ENCODE measurements at regions not wholly inside any gene's neighbourhood (a gene's known extent, or its start where the extent isn't known, plus 50 kb on each side); places are given as distances from the start of the nearest gene placed in this dataset.
"Not testable (repeated sequence)": the region's sequence is repeated elsewhere in the genome, so short reads cannot be mapped to it uniquely, and the experiment has no call there.

GRCh38 chr2:124967325-124967724 lies 942.2 kb downstream of the CNTNAP5 start:
- no peak for DNase-seq (ENCODE audit: low read depth in 2 of 2)

- no peak for DNase-seq (ENCODE audit: low read depth in 2 of 2)
Observed at GRCh38 chr2:124970030-124970429, 944.9 kb downstream of the CNTNAP5 start.

DNA sequence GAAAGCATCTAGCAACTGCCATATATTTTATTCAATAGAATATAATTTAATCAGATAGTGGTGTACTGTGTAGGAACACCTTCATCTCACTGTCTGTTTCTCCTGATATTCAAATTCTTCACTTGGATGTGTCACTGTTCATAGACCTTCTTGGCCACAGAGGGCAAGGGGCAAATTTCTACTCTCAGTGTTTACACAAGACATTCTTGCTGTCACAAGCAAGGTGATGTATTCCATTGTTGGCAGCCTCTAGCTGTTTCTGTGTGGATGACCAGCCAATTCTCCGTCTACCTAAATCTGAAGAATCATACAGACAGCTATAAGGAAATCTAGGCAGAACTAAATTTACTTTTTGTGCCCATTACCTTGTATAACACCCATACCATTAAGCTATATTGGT lies 948.3 kb downstream of the CNTNAP5 start:
- DNase-seq (ENCODE audit: low read depth in 2 of 2): no peak

- DNase-seq (ENCODE audit: low read depth in 2 of 2): no peak
Observed at GRCh38 chr2:124975224-124975623, 950.1 kb downstream of the CNTNAP5 start.

GRCh38 chr2:124975648-124976047 lies 950.6 kb downstream of the CNTNAP5 start:
- no peak for DNase-seq (ENCODE audit: low read depth in 2 of 2)

DNA sequence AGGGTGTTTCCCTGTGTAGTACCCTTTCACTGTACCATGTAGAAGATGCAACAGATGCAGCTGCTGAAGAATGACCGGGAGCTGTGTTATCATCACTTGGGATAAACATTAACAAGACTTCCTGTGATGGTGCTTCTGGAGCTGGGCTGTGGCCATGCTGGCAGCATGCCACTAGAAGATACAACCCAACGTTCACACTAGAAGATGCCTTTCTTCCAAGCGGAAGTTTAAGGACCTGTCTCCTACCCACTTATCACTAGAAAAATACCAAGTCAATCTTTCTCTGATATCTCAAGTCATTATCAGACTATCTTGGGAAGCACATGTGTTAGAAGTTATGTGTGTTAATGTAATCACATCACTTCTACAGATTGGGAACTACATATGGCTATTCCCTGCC lies 953.5 kb downstream of the CNTNAP5 start:
- DNase-seq (ENCODE audit: low read depth in 2 of 2): no peak

GRCh38 chr2:124983595-124983994 lies 958.5 kb downstream of the CNTNAP5 start:
- no peak for DNase-seq (ENCODE audit: low read depth in 2 of 2)

GRCh38 chr2:124985270-124985669 lies 960.2 kb downstream of the CNTNAP5 start:
- DNase-seq (ENCODE audit: low read depth in 2 of 2): no peak

DNA sequence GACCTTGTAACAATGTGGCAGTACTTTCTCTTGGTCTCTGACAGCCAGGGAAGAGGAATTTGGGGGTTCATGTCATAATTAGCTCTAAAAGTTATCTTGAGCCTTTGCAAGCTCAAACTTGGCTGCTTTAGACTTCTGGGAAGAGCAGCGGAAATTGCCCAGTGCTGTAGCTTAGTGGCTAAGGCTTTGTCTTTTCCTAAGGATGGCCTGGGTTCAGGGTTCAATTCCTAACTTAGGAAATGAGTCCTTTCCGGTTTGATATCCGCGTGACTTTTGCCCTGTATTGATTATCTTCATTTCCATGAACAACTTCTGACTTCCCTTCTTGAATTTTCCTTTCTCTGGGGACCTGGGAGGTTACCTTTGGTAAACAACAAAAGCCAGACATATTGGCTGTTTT lies 961.0 kb downstream of the CNTNAP5 start:
- no peak for DNase-seq (ENCODE audit: low read depth in 2 of 2)

DNA sequence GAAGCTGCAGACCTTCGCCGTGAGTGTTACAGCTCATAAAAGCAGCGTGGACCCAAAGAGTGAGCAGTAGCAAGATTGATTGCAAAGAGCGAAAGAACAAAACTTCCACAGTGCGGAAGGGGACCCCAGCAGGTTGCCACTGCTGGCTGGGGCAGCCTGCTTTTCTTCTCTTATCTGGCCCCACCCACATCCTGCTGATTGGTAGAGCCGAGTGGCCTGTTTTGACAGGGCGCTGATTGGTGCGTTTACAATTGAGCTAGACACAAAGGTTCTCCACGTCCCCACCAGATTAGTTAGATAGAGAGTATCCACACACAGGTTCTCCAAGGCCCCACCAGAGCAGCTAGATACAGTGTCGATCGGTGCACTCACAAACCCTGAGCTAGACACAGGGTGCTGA lies 961.8 kb downstream of the CNTNAP5 start:
- DNase-seq (ENCODE audit: low read depth in 2 of 2): not testable (repeated sequence)

DNA sequence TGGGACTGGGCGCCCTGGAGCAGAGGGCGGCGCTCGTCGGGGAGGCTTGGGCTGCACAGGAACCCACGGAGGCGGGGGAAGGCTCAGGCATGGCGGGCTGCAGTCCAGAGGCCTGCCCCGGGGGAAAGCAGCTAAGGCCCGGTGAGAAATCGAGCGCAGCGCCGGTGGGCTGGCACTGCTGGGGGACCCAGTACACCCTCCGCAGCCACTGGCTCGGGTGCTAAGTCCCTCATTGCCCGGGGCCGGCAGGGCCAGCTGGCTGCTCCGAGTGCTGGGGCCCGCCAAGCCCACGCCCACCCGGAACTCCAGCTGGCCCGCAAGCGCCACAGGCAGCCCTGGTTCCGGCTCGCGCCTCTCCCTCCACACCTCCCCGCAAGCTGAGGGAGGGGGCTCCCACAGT lies 962.3 kb downstream of the CNTNAP5 start:
- not testable (repeated sequence) for DNase-seq (ENCODE audit: low read depth in 2 of 2)

GRCh38 chr2:124988111-124988510 lies 963.0 kb downstream of the CNTNAP5 start:
- DNase-seq (ENCODE audit: low read depth in 2 of 2): no peak

GRCh38 chr2:124988794-124989193 lies 963.7 kb downstream of the CNTNAP5 start:
- no peak for DNase-seq (ENCODE audit: low read depth in 2 of 2)

DNA sequence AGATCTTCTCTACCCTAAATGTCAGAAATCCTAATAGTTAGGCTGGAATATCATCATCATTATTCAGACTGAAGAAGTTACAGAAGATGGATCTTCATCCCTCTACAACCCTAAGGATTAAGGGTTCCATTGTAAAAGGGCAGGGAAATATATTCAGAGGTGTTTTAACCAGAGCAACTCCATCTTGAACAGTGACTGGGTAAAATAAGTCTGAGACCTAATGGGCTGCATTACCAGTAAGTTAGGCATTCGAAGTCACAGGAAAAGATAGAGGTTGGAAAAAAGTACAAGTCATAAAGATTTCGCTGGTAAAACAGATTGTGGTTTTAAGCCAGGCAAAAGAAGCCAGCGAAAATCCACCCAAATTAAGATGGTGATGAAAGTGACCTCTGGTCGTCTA lies 968.7 kb downstream of the CNTNAP5 start:
- no peak for DNase-seq (ENCODE audit: low read depth in 2 of 2)

DNA sequence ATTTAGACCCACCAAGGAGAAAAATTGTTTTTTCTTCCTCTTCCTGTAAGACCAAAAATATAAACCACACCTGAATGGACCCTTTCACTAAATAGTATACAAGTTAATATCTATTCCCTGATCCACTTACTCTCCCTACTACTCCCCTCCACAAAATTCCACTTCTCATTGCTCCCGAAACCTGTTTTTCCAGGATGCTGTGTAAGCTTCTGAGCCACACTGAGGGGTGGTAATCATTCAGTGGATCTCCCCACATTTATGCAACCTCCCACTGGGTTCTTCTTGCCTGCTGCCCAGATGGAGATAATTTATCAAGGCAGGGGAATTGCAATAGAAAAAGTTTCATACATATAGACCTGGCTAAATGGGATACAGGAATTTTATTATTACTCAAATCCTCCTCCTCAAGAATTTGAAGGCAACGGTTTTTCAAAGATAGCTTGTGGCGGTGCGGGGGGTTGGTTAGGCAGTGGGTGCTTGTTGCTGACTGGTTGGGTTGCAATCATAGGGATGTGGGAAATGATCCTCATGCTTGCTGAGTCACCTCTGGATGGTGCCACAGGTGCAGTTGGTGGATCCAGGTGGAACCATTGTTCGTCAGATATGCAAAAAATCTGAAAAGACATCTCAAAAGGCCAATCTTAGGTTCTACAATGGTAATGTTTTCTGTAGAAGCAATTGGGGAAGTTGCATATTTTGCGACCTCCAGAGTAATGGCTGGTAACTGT lies 970.3 kb downstream of the CNTNAP5 start:
- no peak for DNase-seq (ENCODE audit: low read depth in 2 of 2)

DNA sequence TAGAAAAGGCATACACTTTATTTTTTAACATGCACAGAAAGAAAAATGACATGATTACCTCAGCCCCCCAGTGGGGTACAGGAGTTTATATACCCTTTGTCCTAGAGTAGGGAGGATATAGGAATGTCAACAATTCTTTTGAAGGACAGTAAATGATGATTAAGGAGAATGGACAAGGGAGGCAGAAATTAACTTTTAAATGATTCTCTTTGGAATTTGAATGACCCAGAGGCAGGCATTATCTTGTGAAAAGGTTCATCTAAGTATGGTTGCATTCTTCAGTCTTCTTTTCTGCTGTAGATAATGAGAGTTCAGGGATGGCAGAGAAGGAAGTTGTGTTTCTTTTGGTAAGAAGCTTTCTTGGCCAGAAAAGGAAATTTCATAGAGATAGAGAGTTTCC lies 971.3 kb downstream of the CNTNAP5 start:
- DNase-seq (ENCODE audit: low read depth in 2 of 2): no peak

DNA sequence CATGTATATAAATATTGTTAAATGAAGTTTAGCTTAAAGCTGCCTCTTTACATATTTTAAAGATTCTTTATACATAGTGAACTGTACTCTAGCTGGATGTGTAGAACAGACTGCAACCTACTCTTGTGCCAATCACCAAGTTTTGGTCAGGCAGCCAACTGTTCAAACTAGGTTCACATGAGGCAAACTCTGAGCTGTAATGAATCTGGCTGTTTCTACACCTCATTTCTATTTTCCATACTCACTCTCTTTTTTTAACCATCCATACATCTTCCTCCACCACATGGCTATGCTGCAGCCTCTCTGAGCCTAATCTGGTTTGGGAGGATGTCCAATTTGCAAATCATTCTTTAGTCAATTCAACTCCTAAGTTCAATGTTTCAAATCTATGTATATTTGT lies 974.8 kb downstream of the CNTNAP5 start:
- DNase-seq (ENCODE audit: low read depth in 2 of 2): no peak

DNA sequence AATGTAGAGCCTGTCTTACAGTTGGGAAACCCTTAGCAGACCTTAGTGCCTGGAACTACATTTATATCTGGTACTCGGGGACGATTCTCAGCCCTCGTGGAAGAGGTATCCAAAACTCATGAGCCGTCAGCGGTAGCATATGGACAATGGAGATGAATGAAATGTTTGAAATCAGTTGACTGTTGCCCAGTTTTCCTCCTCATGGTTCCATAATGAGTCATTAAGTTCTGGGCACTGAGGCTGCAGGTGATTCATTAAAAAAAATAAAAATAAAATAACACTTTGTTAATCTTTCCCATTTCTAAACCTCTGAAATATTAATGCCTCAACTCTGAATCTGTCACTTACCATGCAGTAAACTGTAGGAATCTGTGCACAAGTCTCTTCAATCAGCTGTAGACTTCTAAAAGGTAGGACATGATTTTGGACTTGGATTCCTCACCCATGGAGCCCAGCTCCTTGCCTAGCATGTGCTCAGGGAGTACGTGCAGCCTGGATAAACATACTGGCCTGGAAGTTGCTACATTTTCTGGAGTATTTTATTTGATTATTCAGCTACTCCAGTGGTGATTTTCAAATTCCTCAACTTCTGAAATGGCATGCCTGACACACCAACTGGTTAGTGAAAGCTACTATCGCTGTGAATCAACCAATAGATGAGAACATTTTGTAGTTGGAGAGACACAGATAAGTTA lies 979.2 kb downstream of the CNTNAP5 start:
- no peak for DNase-seq (ENCODE audit: low read depth in 2 of 2)

GRCh38 chr2:125006676-125007075 lies 981.6 kb downstream of the CNTNAP5 start:
- DNase-seq (ENCODE audit: low read depth in 2 of 2): no peak

- DNase-seq (ENCODE audit: low read depth in 2 of 2): not testable (repeated sequence)
Observed at GRCh38 chr2:125028721-125029120, 1003.6 kb downstream of the CNTNAP5 start.

- DNase-seq (ENCODE audit: low read depth in 2 of 2): no peak
Observed at GRCh38 chr2:125033871-125034270, 1008.8 kb downstream of the CNTNAP5 start.

DNA sequence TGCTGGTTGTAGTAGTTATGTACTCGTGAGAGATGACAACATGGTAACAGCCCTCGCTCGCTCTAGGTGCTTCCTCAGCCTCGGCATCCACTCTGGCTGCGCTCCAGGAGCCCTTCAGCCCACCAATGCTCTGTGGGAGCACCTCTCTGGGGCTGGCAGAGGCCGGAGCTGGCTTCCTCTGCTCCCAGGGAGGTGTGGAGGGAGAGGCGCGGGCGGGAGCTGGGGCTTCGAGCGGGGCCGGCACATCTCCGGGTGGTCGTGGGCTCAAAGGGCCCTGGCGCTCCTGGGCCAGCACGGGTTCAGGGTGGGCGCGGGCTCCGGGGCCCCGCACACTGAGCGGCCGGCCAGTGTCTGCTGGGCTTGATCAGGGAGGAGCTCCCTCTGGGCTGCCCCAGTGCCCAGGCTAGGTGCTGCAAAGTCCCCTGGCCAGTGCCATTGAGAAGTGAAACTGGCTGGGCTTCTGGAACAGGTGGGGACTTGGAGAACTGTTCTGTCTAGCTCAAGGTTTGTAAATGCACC lies 1012.1 kb downstream of the CNTNAP5 start:
- no peak for DNase-seq (ENCODE audit: low read depth in 2 of 2)

- DNase-seq (ENCODE audit: low read depth in 2 of 2): no peak
Observed at GRCh38 chr2:125041846-125042245, 1016.8 kb downstream of the CNTNAP5 start.

Data from stimulated activated CD8-positive, alpha-beta memory T cell treated with anti-CD3 and anti-CD28 coated beads, Interleukin-7, amount 100 ng/mL, for 1 hour (primary cell).